M059J (cell line): ENCODE measurements at regions not wholly inside any gene's neighbourhood (a gene's known extent, or its start where the extent isn't known, plus 50 kb on each side); places are given as distances from the start of the nearest gene placed in this dataset.
A peak's percentile ranks its signal among the peaks of the same experiment; 100 is the strongest.
"Not testable (repeated sequence)": the region's sequence is repeated elsewhere in the genome, so short reads cannot be mapped to it uniquely, and the experiment has no call there.

Source experiments
- DNase-seq: peaks from one replicate; pipeline ENCODE4 v3.0.0-alpha.2; 2012; ENCODE audit warnings: low read depth

DNA sequence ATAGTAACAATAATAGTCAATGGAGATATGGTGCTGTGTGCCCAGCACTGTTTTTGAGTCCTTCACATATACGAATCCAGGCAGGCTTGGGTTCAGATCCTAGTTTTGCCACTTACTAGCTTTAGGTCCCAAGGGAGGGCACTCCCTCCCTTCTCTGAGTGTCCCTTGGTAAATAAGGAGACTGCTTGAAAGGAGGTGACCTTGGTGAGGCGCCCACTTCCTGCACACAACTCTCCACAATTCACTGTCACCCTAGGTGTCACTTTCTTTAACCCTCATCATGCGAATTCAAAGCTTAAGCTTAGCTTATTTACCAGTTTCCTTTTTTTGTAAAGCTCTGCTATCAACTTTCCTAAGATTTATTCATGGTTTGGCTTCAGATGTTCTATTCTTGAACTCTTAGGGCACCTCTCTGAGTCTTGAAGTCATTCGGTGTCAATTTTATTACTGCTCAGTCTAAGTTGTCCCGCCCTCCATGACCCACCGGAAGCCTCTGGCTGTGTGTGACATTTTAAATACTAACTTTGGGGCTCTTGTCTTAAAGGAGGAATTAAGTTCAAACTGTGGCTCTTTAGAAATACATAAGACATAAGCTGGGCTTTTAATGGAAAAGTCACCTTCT, 170.7 kb upstream of the ZNF618 start:
- DNase-seq: no peak

DNA sequence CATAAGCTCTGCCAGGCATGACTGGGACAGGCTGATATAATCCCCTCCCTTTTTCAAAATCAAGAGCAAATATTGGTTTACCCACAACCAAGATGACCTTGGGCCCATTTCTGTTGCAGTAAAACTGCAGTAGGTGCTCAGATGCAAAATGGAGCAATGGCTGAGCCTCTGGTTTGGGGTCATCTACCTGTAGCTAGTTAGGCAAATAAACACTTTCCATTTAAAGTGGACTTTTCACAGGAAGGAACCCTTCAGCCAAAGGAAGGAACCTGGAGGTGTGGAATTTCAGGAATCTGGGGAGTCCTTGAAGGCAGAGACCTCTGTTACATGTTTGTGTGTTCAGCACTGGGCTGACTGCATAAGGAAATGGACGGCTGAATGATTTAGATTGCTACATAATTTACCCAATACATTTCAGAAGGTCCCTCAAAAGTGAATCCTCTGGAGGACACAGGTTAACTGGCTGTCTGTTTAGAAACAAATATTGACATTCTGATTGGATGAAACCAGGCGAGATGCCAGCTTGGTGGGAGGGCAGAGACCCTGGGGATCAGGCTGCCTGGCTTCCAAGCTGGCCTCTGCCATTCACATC, 170.1 kb upstream of the ZNF618 start:
- DNase-seq: no peak

DNA sequence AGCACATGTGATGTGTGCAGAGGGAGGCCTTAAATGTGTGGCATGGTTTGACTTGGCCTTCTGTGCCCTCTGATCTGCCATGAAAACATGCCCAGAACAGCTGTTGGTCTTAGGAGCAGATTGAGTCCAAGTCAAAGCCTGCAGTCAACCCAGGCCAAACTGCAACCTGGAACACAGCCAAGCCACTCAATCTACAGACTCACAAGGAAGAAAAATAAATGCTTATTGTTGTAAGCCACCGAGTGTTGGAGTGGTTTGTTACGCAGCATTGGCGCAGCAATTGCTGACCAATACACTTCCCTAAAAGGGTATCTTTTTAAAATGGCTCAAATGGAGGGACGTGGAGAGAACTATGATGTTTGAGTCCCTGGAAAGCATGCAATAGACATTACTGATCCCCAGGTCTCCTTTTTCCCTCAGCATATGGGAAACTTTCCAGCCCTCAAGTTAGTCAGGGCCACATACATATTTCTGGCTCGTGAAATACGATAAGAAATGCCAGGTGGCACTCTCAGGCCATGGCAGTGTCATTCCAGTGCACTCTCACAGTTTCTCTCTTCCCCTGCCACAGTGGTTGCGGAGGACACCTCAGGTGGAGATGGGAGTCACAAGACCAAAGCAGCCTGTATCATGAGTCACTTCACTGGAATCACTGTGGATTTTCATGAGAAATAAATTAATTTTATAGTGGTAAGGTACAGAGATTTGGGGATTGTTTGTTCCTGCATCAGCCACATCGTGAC, 168.0 kb upstream of the ZNF618 start:
- peak; percentile 58 for DNase-seq

DNA sequence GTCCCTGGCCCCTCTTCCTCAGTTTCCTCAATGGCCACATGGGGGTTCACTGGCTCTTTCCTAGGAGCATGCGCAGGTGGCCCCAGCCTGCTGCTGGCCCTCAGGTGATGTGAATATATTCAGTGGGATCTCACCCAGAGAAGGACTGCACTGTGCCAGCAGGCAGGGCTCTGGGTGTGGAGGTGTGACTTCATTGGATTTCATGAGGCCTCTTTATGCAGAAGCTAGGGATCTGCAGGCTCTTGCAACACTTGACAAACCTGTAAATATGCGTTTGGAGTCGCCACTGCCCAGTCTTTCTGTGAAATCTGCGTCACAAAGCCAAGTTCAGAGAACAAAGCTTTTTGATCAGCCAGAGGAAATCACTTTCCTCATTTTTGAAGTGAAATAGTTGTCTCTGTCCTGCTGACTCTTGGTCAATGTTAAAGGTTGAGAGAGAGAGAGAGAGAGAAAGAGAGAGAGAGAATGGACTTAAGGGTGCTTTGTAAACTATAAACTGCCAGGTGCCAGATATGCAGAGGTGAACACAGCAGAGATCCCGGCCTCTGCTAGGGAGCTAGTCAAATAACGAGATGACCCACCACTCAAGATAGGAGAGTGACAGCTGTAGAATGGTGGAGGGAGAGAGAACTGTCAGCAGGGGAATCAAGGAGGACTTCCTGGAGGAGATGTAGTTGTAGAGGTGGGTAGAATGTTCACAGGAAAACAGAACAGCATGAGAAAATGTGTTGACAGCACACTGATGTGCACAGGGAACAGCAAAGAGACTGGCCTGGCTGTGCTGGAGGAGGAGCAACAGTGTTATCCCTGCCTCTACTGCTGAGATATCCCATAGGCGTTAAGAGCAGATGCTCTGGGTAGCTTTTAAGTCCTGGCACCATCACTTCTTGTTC, 167.0 kb upstream of the ZNF618 start:
- peak; percentile 11 for DNase-seq

DNA sequence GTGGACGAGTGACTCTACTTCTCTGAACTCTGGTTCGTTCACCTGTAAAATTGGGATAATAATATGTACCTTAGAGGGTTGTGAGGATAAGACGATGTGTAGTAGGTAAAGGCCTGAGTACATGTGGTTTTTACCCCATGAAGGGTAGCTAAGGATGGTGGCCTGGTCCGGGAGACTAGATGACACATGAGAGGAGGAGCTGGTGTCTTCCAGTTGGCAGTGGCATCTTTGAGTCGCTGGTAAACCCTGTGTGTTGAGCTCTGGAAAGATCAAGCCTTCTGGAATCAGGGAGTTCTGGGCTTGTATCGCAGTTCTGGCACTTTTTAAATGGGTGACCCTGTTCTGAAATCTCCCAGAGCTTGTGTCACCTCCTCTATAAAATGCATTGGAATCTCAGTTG, 166.4 kb upstream of the ZNF618 start:
- no peak for DNase-seq

DNA sequence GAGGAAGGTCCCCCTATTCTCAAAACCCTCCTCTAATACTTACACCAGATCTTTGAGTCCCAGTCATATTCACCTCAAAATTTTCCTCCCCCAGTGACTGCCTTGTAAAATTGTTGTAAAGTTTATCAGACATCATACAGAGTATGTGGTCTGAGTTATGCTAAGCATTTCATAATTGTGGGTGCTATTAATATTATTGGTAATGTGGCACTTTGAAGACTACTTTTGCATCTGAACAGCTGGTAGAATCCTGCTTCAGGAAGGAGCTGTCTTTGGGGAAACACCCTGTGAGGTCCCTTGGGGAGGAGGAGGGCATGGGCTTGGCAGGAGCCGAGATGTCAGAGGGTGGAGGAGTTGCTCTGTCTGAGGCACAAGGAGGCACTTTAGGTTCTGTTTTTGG, 164.9 kb upstream of the ZNF618 start:
- no peak for DNase-seq

DNA sequence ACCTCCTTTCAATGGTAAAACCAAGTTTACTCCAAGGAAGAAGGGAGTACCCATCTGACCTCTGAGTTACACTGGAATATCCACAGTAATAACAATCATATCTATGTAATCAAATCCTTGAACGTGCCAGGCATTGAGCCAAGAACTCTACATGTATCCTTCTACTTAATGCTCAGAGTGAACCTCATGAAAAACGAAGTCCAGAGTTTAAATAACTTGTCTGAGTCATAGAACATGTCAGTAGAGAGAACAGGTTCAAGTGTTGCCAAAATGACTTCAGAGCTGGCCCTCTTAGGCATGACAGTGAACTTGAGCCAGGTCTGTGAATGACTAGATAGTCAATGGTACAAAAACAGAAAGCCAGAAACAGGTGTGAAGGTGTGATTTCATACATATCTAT, 164.1 kb upstream of the ZNF618 start:
- DNase-seq: peak; percentile 85

DNA sequence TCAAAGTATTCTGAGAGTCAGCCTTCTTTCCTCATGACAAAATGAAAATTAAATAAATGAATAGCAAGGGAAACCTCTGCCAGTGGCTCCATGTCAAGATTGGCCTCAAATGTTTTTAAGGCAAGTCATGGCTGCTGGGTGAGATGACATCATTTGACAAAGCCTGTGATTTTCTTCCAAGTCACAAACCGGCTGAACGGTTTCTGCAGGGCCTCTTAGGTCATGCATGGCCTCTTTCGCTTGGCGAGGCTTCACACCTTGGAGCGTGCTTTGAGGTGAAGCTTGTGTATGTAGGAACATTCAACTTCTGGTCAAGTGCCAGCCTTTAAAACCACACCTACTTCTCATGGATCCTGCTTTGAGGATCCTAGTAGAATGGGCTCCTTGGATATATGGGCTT, 161.0 kb upstream of the ZNF618 start:
- peak; percentile 87 for DNase-seq

DNA sequence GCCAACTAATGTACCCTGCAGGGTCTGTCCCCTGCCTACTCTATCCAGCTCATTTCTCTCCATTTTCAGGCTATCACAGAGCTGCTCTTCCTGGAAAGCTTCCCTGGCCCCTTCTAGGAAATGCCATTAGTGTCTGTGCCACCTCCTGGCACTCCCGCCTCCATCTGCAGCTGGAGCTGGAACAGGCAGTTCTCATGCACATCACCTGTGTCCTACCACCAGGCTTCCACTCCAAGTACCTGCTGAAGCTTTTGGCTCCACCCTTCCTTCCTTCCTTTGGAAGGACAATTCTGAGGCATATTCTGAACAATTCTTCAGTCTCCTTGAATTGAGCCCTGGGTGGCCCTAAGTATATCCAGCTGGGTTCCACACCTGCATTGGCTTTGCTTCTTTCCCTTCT, 156.2 kb upstream of the ZNF618 start:
- no peak for DNase-seq

DNA sequence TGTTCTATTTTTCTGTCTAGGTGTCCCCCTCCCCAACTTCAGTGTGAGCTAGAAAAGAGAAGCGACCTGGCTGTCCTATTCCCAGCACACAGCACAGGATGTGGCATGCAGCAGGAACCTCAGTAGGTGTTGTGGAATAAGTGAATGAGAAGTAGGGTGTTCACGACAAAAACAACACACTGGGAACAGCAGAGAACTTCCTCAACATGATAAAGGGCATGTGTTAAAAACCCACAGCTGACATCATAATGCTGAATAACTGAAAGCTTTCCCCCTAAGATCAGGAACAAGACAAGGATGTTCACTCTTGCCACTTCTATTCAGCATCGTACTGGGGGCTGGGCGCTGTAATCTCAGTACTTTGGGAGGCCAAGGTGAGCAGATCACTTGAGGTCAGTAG, 155.6 kb upstream of the ZNF618 start:
- no peak for DNase-seq

DNA sequence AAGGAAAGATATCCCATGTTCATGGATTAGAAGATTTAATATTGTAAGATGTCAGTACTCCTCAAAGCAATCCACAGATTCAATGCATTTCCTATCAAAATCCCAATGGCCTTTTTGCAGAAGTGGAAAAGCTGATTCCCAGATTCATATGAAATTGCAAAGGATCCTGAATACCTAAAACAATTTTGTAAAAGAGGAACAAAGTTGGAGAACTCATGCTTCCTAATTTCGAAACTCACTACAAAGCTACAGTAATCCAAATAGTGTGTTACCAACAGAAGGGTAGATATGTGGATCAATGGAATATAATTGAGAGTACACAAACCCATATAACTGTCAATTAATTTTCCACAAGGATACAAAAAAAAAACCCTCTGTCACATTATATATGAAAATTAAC, 154.3 kb upstream of the ZNF618 start:
- DNase-seq: no peak

DNA sequence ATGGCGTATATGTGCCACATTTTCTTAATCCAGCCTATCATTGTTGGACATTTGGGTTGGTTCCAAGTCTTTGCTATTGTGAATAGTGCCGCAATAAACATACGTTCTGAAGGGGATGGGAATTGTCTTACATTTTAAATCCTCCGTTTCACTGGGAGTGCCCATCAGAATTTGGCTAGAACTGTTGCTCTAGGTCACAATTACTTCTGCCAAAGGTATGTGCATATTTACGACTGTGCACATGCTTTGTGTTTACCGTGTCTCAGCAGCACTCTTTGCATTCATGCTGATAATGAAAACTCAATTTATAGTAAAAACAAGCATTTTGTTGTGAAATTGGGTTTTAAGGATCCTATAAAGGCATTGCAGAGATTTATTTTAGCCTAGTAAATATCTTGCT, 151.9 kb upstream of the ZNF618 start:
- DNase-seq: no peak

DNA sequence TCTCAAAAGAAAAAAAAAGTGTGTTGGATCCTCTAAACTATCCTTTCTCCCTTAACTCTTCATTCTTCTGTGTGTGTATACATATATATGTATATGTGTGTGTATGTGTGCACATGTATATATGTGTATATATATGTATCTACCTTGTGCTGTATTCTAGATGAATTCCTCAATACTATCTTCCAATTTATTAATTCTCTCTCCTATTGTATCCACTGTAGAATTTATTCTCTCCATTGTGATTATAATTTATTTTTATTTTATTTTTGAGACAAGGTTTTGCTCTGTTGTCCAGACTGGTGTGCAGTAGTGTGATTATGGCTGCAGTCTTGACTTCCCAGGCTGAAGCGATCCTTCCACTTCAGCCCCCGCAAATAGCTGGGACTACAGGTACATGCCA, 147.1 kb upstream of the ZNF618 start:
- DNase-seq: no peak

DNA sequence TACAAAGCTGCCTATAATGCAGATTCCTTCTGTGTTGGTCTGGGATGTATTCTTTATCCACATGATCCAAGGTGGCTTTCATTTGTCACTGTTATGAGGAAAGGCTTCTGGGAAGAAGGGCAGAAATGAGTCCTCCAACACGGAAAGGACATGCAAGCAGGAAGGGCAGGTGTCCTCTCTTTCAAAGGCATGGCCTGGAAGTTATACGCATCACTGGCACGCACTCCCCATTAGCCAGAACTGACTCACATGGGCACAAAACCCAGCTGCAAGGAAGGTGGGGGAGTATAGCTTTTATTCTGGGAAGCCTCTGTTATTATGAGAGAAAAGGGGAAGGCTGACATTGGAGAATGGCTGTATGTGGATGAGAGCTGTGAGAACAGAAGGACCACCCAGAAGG, 141.3 kb upstream of the ZNF618 start:
- peak; percentile 45 for DNase-seq

DNA sequence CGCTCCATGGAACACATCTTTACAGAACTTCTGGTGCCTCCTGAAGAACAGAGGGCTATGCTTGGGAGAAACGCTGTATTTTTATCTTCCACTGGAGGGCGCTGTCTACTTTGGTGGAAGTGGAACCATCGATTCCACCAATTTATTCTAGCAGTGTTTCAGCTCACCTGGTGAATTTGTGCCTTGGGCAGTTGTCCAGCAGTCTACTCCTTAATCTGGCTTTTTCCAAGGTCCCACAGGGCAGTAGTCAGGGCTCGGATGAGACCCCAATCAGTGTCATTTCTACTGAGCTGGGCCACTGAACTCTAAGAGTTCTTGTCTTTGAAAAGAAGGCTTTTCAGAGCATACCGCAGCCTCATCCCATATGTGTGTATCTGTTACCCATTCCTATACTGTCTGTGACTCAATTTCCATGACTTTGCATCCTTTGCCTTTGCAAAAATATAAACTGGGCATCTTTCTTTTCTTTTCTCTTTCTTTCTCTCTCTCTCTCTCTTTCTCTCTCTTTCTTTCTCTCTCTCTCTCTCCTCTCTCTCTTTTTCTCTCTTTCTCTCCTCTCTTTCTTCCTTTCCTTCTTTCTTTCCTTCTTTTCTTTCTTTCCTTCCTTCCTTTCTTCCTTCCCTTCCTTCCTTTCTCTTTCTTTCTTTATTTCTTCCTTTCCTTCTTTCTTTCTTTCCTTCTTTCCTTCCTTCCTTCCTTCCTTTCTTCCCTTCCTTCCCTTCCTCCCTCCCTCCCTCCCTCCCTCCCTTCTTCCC, 138.4 kb upstream of the ZNF618 start:
- peak; percentile 75 for DNase-seq

DNA sequence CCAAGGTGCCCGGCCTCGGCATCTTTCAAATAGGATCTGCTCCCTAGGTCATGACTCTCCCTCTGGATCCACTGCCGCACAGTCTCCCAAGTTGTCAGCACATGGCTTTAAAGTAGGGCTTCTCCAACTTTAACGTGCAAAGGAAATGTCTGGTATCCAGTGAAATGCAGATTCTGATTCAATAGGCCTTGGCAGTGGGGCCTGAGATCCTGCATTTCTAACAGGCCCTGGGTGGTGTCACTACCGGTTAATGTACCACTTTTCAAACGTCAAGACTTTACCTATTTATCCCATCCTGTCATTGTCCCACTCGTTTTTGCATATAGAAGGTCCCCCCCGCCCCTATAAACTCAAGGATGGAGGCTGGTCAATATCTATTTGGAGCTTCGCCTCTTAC, 137.6 kb upstream of the ZNF618 start:
- DNase-seq: peak; percentile 19

DNA sequence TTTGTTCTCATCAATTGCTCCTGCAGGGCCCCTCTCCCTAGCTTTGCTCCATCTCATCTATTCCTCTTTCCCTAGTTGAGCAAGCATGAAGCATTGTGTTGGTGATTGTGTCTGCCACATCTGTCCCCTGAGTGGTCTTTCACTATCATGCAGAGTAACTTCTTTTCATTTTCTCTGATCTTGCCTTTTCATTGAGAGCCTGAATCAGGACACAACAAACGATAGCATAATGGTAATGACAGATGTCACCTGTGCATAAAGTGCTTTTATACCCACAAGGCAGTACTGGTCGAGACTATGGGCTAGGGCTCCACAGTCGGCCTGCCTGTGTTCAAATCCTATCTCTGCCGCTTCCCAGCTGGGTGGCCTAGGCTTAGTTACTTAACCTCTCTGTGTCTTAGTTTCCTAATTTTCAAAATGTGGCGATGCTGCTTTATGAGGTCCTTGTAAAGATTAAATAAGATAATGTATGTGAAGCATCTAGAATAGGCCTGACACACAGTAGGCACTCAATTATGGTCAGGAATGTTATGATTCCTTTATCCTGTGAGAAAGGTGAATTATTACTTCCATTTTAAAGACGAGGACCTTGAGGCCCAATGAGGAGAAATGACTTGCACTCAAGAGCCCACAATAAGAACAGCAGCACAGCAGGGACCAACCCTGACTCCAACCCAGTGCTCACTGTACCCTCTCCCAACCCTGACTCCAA, 137.1 kb upstream of the ZNF618 start:
- DNase-seq: peak; percentile 46

DNA sequence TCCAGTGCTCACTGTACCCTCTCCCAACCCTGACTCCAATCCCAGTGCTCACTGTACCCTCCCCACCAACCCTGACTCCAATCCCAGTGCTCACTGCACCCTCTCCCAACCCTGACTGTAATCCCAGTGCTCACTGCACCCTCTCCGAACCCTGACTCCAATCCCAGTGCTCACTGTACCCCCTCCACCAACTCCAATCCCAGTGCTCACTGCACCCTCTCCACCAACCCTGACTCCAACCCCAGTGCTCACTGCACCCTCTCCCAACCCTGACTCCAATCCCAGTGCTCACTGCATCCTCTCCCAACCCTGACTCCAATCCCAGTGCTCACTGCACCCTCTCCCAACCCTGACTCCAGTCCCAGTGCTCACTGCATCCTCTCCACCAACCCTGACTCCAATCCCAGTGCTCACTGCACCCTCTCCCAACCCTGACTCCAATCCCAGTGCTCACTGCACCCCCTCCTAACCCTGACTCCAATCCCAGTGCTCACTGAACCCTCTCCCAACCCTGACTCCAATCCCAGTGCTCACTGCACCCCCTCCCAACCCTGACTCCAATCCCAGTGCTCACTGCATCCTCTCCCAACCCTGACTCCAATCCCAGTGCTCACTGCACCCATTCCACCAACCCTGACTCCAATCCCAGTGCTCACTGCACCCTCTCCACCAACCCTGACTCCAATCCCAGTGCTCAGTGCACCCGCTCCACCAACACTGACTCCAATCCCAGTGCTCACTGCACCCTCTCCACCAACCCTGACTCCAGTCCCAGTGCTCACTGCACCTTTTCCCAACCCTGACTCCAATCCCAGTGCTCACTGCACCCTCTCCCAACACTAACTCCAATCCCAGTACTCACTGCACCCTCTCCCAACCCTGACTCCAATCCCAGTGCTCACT, 136.3 kb upstream of the ZNF618 start:
- DNase-seq: not testable (repeated sequence)

DNA sequence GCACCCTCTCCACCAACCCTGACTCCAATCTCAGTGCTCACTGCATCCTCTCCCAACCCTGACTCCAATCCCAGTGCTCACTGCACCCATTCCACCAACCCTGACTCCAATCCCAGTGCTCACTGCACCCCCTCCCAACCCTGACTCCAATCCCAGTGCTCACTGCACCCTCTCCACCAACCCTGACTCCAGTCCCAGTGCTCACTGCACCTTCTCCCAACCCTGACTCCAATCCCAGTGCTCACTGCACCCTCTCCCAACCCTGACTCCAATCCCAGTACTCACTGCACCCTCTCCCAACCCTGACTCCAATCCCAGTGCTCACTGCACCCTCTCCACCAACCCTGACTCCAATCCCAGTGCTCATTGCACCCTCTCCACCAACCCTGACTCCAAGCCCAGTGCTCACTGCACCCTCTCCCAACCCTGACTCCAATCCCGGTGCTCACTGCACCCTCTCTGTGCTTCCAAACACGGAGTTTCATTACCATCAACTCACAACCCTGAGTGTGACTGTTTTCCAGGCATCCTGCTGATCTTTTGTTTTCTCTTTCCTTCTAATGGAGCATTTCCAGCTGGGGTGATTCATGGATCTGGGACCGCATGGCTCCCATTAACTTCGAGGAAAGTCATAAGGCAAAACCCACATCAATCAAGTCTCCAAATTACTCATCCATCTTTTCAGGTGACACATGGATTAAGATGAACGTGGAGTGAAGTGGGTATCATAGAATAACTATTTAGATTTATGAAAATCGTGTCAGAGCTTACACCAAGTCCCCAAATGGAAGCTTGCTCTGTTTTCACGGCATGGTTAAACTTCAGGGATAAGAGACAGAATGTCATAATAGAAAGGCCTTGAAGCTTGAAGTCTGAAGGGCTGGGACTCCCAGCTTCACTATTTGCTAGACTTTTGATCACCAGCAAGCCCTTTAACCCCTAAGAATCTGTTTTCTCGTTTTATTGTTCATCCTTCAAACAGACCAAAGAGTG, 135.3 kb upstream of the ZNF618 start:
- peak; percentile 95 for DNase-seq
